Hindlimb muscle (tissue), 1 donor: ENCODE measurements at regions not wholly inside any gene's neighbourhood (a gene's known extent, or its start where the extent isn't known, plus 50 kb on each side); places are given as distances from the start of the nearest gene placed in this dataset.

Source experiments
- DNase-seq: peaks from one replicate; pipeline ENCODE4 v3.0.0-alpha.2; 2013

DNA sequence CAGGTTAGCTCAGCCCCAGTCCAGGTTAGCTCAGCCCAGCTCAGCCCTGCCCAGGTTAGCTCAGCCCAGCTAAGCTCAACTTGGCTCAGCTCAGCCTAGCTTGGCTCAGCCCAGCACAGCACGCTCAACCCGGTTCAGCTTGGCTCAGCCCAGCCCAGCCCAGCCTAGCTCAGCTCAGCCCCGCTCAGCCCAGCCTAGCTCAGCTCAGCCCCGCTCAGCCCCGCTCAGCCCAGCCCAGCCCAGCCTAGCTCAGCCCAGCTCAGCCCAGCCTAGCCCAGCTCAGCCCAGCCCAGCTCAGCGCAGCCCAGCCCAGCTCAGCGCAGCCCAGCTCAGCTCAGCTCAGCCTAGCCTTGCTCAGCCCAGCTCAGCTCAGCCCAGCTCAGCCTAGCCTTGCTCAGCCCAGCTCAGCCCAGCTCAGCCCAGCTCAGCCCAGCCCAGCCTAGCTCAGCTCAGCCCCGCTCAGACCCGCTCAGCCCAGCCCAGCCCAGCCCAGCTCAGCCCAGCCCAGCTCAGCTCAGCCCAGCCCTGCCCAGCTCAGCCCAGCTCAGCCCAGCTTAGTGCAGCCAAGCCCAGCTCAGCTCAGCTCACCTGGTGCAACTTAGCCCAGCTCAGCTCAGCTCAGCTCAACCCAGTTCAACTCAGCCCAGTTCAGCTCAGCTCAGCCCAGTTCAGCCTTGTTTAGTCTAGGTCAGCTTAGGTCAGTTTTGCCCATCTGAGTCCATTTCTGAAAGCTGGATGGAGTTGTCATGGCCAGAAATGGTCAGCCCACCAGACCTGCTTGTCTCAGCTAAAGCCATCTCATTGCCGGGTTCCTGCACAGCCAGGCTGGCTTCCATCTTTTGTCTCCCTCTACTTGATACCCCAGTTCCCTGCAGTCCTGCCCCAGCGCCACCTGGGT, 333.6 kb downstream of the TMEM121 start:
- no peak for DNase-seq

- DNase-seq: no peak
These were observed 334.5 kb downstream of the TMEM121 start for GRCh38 chr14:105860615-105861580.

DNA sequence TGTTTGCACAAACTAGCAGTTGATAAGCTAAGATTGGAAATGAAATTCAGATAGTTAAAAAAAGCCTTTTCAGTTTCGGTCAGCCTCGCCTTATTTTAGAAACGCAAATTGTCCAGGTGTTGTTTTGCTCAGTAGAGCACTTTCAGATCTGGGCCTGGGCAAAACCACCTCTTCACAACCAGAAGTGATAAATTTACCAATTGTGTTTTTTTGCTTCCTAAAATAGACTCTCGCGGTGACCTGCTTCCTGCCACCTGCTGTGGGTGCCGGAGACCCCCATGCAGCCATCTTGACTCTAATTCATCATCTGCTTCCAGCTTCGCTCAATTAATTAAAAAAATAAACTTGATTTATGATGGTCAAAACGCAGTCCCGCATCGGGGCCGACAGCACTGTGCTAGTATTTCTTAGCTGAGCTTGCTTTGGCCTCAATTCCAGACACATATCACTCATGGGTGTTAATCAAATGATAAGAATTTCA, 335.6 kb downstream of the TMEM121 start:
- DNase-seq: no peak

- no peak for DNase-seq
These were observed 336.3 kb downstream of the TMEM121 start for GRCh38 chr14:105862581-105863239.

- DNase-seq: no peak
These were observed 337.1 kb downstream of the TMEM121 start for GRCh38 chr14:105863296-105864108.

DNA sequence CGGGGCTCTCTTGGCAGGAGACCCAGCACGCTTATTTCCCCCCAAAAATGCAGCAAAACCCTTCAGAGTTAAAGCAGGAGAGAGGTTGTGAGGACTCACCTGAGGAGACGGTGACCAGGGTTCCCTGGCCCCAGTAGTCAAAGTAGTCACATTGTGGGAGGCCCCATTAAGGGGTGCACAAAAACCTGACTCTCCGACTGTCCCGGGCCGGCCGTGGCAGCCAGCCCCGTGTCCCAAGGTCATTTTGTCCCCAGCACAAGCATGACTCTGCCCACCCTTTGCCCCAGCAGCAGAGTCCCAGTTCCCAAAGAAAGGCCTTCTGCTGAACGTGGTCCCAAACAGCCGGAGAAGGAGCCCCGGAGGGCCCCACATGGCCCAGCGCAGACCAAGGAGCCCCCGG, 337.7 kb downstream of the TMEM121 start:
- no peak for DNase-seq

DNA sequence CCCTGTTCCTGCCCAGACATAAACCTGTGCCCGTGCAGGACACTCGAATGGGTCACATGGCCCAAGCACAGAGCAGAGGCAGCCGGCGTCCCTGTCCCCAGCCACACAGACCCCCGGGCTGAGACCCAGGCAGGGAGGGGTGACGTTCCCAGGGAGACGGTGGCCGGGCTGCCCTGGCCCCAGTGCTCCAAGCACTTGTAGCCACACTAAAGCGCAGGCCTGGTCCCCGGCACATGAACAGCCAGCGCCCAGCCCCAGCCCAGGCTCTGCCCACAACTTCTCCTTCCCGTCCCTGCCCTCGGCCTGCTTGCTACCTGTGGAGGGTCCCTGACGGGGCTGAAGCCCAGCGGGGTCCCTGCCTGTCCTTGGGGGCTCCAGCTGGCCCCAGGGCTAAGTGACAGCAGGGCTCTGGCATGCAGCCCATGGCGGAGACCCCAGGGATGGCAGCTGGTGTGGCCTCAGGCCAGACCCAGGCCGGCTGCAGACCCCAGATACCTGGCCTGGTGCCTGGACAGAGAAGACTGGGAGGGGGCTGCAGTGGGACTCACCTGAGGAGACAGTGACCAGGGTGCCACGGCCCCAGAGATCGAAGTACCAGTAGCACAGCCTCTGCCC, 338.4 kb downstream of the TMEM121 start:
- no peak for DNase-seq

DNA sequence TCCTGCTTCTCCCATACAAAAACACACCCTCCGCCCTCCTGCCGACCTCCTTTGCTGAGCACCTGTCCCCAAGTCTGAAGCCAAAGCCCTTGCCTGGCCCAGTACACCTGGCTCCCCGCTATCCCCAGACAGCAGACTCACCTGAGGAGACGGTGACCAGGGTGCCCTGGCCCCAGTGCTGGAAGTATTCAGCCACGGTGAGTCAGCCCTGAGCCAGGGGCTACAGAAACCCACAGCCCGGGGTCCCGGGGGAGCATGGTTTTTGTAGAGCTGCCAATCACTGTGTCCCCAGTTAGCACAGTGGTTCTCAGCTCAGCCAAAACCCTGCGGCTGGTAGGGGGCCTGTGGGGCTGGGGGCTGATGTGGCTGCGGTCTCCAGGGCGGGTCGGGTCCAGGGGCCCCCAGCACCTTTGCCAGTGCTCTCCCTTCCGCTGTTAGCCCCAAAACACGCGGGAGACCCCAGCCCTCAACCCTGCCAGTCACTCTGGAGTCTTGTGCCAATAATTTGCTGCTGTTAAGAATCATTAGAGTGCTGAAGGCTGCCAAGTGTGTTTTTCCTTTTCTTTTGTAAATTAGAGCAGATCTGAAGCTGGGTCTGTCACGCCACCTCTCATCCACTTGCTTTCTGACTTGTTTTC, 339.0 kb downstream of the TMEM121 start:
- DNase-seq: no peak

GRCh38 chr14:105865904-105866840, 339.8 kb downstream of the TMEM121 start:
- no peak for DNase-seq

- no peak for DNase-seq
These were observed 340.5 kb downstream of the TMEM121 start for GRCh38 chr14:105866841-105867321.

DNA sequence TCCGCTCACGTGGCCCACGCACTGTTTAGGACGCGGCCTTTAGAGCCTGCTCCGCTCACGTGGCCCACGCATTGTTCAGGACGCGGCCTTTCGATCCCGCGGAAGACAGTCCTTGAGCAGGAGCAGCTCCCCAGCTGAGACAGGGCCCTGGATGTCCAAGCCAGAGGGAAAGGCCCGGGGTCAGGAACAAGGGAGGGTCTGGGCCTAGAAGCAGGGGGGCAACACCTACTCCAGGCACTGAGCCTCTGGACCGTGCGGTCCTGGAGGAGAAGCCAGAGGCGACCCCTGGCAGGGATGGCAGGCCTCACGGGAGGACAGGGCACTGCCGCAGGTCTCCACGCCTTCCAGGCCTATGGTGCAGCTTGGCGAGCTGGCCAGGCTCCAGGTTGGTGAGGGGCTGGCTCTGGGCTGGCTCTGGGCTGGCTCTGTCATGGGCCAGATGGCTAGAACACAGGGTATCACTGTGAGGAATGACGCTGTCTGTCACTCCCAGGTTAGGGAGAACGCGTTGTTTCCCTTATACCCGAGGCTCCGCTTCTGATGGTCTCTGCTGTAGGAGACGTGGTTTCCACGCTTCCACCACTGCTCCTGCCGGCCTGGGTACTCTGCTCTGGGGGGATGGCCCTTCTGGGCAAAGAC, 341.7 kb downstream of the TMEM121 start:
- no peak for DNase-seq

- no peak for DNase-seq
These were observed 345.2 kb downstream of the TMEM121 start for GRCh38 chr14:105871590-105871989.

GRCh38 chr14:105873870-105874512, 347.6 kb downstream of the TMEM121 start:
- no peak for DNase-seq

DNA sequence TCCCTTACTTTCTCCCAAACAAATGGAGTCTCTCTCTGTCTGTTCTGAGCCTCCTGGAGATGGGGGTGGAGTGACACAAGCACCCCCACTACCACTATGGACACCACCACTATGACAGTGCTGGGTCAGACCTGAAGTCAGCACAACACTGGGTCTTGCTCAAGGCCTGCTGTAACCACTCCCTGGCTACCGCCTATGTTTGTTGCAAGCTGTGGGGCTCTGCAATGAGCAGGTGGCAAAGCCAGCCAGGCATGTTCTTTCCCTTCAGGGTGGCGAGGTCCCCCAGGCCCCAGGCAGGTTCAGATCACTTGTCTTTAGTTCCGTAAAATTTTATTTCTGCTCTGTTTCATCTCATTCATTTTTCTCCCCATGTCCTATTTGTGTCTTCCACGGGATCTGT, 349.8 kb downstream of the TMEM121 start:
- no peak for DNase-seq

GRCh38 chr14:105876829-105877228, 350.4 kb downstream of the TMEM121 start:
- no peak for DNase-seq

DNA sequence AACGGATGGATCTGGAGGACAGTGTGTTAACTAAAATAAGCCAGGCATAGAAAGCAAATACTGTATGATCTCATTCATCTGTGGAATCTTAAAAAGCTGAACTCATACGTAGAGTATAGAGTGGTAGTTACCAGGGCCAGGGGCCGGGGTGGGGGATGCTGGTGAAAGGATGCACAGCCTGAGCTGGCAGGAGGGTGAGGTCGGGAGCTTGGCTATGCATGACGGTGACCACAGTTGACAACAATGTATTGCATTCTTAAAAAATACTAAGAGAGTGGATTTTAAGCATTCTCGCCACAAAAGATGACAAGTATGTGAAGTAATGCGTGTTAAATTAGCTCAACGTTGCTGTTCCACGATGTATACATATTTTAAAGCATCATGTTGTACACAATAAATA, 351.3 kb downstream of the TMEM121 start:
- no peak for DNase-seq

DNA sequence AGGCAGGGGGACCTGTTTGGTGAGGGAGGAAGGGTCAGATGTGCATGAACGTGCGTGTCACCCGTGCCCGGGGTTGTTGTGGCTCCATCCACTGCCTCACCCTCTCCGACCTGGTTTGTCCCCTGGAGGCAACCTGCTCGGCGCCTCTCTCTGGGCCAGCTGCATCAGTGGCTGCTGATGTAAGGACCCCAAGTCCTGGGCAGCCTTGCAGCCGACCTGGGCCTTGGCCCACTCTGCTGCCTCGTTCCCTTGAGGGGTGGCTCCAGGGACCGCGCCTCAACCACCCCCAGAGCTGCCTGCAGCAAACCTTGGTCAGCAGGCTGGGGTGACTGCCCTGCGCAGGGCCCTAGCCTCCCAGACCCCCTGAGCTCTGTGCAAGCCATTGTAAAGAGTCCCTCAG, 351.7 kb downstream of the TMEM121 start:
- no peak for DNase-seq

DNA sequence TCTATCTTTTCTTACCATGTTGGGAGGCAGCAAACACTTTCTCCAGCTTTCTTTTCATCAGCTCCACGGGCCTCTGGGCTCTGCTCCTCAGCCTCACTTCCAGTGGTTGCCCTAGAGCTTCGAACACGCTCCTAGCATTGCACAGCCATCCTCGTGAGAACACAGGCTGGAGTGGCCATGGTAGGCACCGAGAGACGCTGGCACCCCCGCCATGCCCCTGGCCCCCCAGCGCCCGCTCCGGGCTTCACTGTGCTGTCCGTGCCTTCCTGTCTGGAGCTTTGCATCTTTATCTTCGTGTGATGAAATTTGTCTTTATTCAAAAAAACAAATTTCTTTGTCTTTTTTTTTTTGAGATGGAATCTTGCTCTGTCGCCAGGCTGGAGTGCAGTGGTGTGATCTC, 352.2 kb downstream of the TMEM121 start:
- no peak for DNase-seq

GRCh38 chr14:105879503-105879866, 353.1 kb downstream of the TMEM121 start:
- no peak for DNase-seq
